Left cardiac atrium (tissue), 4 donors: ENCODE measurements at regions not wholly inside any gene's neighbourhood (a gene's known extent, or its start where the extent isn't known, plus 50 kb on each side); places are given as distances from the start of the nearest gene placed in this dataset.
A peak's percentile ranks its signal among the peaks of the same experiment; 100 is the strongest.

ENCODE experiments used
- ATAC-seq, 2 donors: fragments of 200-7000 bp; cut with Tn5 transposase; one replicate each; pipeline ENCODE4 v1.9.1; 2020; ENCODE audit warnings: mild to moderate bottlenecking in 2 of 2, moderate library complexity in 2 of 2
- DNase-seq: peaks from one replicate; pipeline ENCODE4 v3.0.0-alpha.2; 2020
- intact Hi-C, 2 donors: fragments of 100-400 bp; cut with DNase I; formaldehyde crosslinking; loops; one replicate each; pipeline versions ENCODE4 v1.14.1 to v1.15.1; 2022 to 2023
- donor health status: DM: no; HTN: yes; CAD: no.
- donor health status: DM: no; HTN: yes; CAD: no; lungs with severe emphysema.
- donor health status: DM: yes; HTN: yes; CAD: no.
- donor health status: Dilated cardiomyopathy.

GRCh38 chr9:94159069-94159939 lies 75.0 kb downstream of the PTPDC1 start:
- intact Hi-C loops = no loop called here

GRCh38 chr9:94160594-94161501 lies 76.6 kb downstream of the PTPDC1 start:
- intact Hi-C loops = loop anchor here in 1 of 2 donors (10.0 kb wide), 1 partner anchor 1344 kb away; no protein-coding TSS in a partner anchor
- DNase-seq (no peak), ATAC-seq (no peak)

More at GRCh38 chr9:94159069-94159939, 75.0 kb downstream of the PTPDC1 start:
- ATAC-seq = peak; percentile 11 to 21
- DNase-seq = no peak

GRCh38 chr9:94161673-94162072 lies 77.4 kb downstream of the PTPDC1 start:
- intact Hi-C loops = loop anchor here in 1 of 2 donors (10.0 kb wide), 1 partner anchor 1343 kb away; no protein-coding TSS in a partner anchor
- DNase-seq (no peak), ATAC-seq (no peak)

- ATAC-seq (no peak), DNase-seq (no peak)
- intact Hi-C loops = loop anchor here in 1 of 2 donors (10.0 kb wide), 1 partner anchor 1340 kb away; no protein-coding TSS in a partner anchor
These were observed 80.7 kb downstream of the PTPDC1 start for GRCh38 chr9:94164806-94165549.

GRCh38 chr9:94165592-94166235 lies 81.5 kb downstream of the PTPDC1 start:
- DNase-seq (peak; percentile 99), ATAC-seq (peak; percentile 94 to 96)
- intact Hi-C loops = loop anchor here in 1 of 2 donors (10.0 kb wide), 1 partner anchor 1339 kb away; no protein-coding TSS in a partner anchor

GRCh38 chr9:94166236-94166975 lies 82.1 kb downstream of the PTPDC1 start:
- intact Hi-C loops = loop anchor here in 1 of 2 donors (10.0 kb wide), 1 partner anchor 1338 kb away; no protein-coding TSS in a partner anchor
- DNase-seq (peak; percentile 98), ATAC-seq (peak; percentile 87 to 88)

- ATAC-seq (no peak), DNase-seq (no peak)
- intact Hi-C loops = loop anchor here in 1 of 2 donors (10.0 kb wide), 1 partner anchor 1338 kb away; no protein-coding TSS in a partner anchor
These were observed 82.7 kb downstream of the PTPDC1 start for GRCh38 chr9:94166976-94167346.

GRCh38 chr9:94167376-94167890 lies 83.2 kb downstream of the PTPDC1 start:
- ATAC-seq = no peak
- no peak for DNase-seq
- intact Hi-C loops = loop anchor here in 1 of 2 donors (10.0 kb wide), 1 partner anchor 1337 kb away; no protein-coding TSS in a partner anchor

- no peak for DNase-seq
- intact Hi-C loops = loop anchor here in 1 of 2 donors (10.0 kb wide), 1 partner anchor 1336 kb away; no protein-coding TSS in a partner anchor
These were observed 84.1 kb downstream of the PTPDC1 start for GRCh38 chr9:94168203-94169000.

GRCh38 chr9:94169968-94170367 lies 85.7 kb downstream of the PTPDC1 start:
- DNase-seq (no peak), ATAC-seq (no peak)
- intact Hi-C loops = loop anchor here in 1 of 2 donors (5.0 to 10.0 kb wide), 2 partner anchors 33 to 1335 kb away; no protein-coding TSS in a partner anchor

More at GRCh38 chr9:94168203-94169000, 84.1 kb downstream of the PTPDC1 start:
- ATAC-seq = no peak

- ATAC-seq = peak in 1 of 2 donors; percentile 26
- DNase-seq = no peak
- intact Hi-C loops = loop anchor here in 1 of 2 donors (5.0 kb wide), 1 partner anchor 36 kb away; no protein-coding TSS in a partner anchor
These were observed 85.5 kb upstream of the ZNF169 start for GRCh38 chr9:94173632-94174031.

GRCh38 chr9:94174164-94174563 lies 84.9 kb upstream of the ZNF169 start:
- intact Hi-C loops = loop anchor here in 1 of 2 donors (5.0 kb wide), 1 partner anchor 37 kb away; no protein-coding TSS in a partner anchor
- ATAC-seq (no peak), DNase-seq (no peak)

GRCh38 chr9:94175669-94176068 lies 83.4 kb upstream of the ZNF169 start:
- ATAC-seq (peak in 1 of 2 donors; percentile 10), DNase-seq (no peak)
- intact Hi-C loops = no loop called here

GRCh38 chr9:94176608-94177007 lies 82.5 kb upstream of the ZNF169 start:
- DNase-seq = no peak
- ATAC-seq = no peak
- intact Hi-C loops = no loop called here

- intact Hi-C loops = no loop called here
- no peak for ATAC-seq
- no peak for DNase-seq
These were observed 80.2 kb upstream of the ZNF169 start for GRCh38 chr9:94178927-94179326.
